Nephron (organoid): ENCODE measurements at regions not wholly inside any gene's neighbourhood (a gene's known extent, or its start where the extent isn't known, plus 50 kb on each side); places are given as distances from the start of the nearest gene placed in this dataset.

Experiments used
- H3K27ac Mint-ChIP-seq, 3 experiments: 2 replicates each; pipeline ENCODE4 v1.8.0; 2020; ENCODE audit warnings: mixed read lengths in 3 of 3, mild to moderate bottlenecking in 2 of 3, moderate library complexity in 1 of 3
- H3K27me3 Mint-ChIP-seq: 2 replicates; pipeline ENCODE4 v1.8.0; 2021; ENCODE audit warnings: low read depth, mild to moderate bottlenecking, moderate library complexity, mixed read lengths
- H3K36me3 Mint-ChIP-seq: 2 replicates; pipeline ENCODE4 v1.8.0; 2020; ENCODE audit warnings: low read depth, mixed read lengths
- H3K4me1 Mint-ChIP-seq: 2 replicates; pipeline ENCODE4 v1.8.0; 2020; ENCODE audit warnings: mixed read lengths
- H3K4me3 Mint-ChIP-seq, 3 experiments: 2 replicates each; pipeline ENCODE4 v1.8.0; 2020; ENCODE audit warnings: mild to moderate bottlenecking in 3 of 3, mixed read lengths in 3 of 3, moderate library complexity in 2 of 3
- H3K9me3 Mint-ChIP-seq: 2 replicates; pipeline ENCODE4 v1.8.0; 2020; ENCODE audit warnings: mixed read lengths
- TF ChIP-seq, protein P1 (sequence below), 3 experiments: fragments of 200-600 bp; sonication (generic); IDR thresholded peaks; one replicate each; pipeline ENCODE4 v1.5.0; 2021; ENCODE audit warnings: antibody characterized with exemption in 3 of 3; ENCODE audit not compliant: unreplicated experiment in 3 of 3

DNA sequence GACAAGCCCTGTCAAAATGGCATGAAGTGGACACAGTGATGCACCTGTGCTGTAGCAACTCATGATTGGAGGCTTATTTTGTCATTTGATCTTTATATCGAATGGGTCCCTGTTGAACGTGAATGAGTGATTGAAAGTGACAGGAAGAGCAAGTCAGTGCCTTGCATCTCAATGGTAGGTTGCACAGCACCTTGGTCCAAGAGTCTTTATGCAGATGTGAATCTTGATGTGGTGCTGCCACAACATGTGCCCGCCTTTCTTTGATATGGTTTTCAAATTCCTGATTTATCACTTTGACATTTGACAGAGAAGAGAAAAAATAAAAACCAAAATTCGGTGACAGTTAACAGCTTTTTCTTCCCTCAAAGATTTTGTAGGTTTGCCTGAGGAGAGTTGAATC is 1182.4 kb downstream of the DNAJB9 start:
- H3K27me3 Mint-ChIP-seq: no peaks in the 10 kb centered on the region
- no peak overlapping the region for H3K27ac Mint-ChIP-seq
- no peak overlapping the region for H3K4me3 Mint-ChIP-seq
- no peaks in the 10 kb centered on the region for H3K36me3 Mint-ChIP-seq
- no peaks in the 10 kb centered on the region for H3K9me3 Mint-ChIP-seq
- no peaks in the 10 kb centered on the region for H3K4me1 Mint-ChIP-seq
- TF ChIP-seq, protein P1, sequence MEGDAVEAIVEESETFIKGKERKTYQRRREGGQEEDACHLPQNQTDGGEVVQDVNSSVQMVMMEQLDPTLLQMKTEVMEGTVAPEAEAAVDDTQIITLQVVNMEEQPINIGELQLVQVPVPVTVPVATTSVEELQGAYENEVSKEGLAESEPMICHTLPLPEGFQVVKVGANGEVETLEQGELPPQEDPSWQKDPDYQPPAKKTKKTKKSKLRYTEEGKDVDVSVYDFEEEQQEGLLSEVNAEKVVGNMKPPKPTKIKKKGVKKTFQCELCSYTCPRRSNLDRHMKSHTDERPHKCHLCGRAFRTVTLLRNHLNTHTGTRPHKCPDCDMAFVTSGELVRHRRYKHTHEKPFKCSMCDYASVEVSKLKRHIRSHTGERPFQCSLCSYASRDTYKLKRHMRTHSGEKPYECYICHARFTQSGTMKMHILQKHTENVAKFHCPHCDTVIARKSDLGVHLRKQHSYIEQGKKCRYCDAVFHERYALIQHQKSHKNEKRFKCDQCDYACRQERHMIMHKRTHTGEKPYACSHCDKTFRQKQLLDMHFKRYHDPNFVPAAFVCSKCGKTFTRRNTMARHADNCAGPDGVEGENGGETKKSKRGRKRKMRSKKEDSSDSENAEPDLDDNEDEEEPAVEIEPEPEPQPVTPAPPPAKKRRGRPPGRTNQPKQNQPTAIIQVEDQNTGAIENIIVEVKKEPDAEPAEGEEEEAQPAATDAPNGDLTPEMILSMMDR (IDR thresholded peaks at IDR 0.05; ENCODE audit: unreplicated experiment in 3 of 3): no peak

DNA sequence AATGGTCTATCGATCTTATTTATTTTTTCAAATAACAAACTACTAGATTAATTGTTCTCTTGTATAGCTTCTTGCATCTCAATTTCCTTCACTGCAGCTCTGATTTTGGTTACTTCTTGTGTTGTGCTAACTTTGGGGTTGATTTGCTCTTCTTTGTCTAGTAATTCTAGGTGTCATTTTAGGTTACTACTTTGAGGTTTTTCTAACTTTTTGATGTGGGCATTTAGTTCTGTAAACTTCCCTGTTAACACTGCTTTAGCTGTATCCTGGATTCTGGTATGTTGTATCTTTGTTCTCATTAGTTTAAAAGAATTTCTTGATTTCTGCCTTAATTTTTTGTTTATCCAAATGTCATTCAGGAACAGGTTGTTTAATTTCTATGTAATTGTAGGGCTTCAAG is 1188.0 kb downstream of the DNAJB9 start:
- peaks cover 8% of the 10 kb centered on the region for H3K9me3 Mint-ChIP-seq
- TF ChIP-seq, protein P1 (IDR thresholded peaks at IDR 0.05; ENCODE audit: unreplicated experiment in 3 of 3): no peak
- no peak overlapping the region for H3K4me3 Mint-ChIP-seq
- no peaks in the 10 kb centered on the region for H3K4me1 Mint-ChIP-seq
- no peaks in the 10 kb centered on the region for H3K36me3 Mint-ChIP-seq
- no peaks in the 10 kb centered on the region for H3K27me3 Mint-ChIP-seq
- H3K27ac Mint-ChIP-seq: no peak overlapping the region

DNA sequence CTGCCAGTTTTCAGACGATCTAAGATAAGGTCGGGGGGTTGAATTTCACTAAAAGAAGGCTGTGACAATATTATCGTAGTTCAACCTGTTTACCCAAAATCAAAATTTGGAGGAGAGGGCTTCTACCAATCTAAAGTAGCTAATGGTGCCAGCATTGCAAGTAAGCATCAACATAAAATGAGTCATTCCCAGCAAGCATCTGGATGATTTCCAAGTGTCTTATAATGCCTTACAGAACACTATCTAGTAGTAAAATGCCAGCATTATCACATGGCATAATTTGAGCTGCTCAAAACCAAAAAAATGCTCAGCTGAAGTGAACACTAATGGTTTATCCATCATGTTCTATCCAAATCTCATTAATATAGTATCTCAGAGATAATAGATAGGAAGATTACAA is 1193.9 kb downstream of the DNAJB9 start:
- H3K27me3 Mint-ChIP-seq: no peaks in the 10 kb centered on the region
- H3K27ac Mint-ChIP-seq: no peak overlapping the region
- no peaks in the 10 kb centered on the region for H3K4me1 Mint-ChIP-seq
- no peaks in the 10 kb centered on the region for H3K36me3 Mint-ChIP-seq
- peaks cover 5% of the 10 kb centered on the region for H3K9me3 Mint-ChIP-seq
- TF ChIP-seq, protein P1 (IDR thresholded peaks at IDR 0.05; ENCODE audit: unreplicated experiment in 3 of 3): no peak
- H3K4me3 Mint-ChIP-seq: no peak overlapping the region

DNA sequence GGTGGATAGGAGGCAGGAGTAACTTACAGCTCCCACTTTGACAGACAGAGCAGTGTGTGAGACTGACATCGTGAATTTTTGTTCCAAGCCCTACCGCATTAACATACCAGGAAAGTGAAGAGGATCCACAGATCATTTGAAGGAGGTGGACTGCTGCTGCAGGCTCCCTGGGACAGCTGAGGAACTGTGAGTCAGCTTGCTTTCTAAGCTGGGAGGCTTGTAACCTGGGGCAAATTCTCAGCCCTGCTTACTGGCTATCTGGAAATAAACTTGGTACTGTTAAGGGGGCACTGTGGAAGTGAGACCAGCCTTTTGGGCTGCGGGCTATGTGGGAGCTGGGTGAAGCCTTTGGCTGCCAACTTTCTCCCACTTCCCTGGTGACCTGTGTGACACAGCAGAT is 1202.5 kb downstream of the DNAJB9 start:
- no peaks in the 10 kb centered on the region for H3K4me1 Mint-ChIP-seq
- H3K36me3 Mint-ChIP-seq: no peaks in the 10 kb centered on the region
- H3K4me3 Mint-ChIP-seq: no peak overlapping the region
- peaks cover 2% of the 10 kb centered on the region for H3K9me3 Mint-ChIP-seq
- no peak overlapping the region for H3K27ac Mint-ChIP-seq
- H3K27me3 Mint-ChIP-seq: no peaks in the 10 kb centered on the region
- TF ChIP-seq, protein P1 (IDR thresholded peaks at IDR 0.05; ENCODE audit: unreplicated experiment in 3 of 3): no peak

DNA sequence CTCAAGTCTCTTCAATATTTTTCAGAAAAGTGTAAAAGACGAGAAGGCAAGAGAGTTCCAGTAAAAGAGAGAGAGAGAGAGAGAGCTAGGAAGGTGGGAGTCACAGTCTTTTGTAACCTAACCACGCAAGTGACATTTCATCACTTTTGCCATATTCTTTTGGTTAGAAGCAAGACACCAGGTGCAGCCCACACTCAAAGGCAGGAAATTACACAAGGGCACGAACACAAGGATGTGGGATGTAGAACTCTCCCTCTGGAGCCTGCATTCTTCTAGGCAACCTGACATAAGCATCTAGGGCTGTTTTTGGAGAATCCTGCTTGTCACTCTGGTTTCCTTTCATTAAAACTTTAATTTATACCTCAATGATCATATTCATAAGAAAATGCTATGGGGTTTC is 1213.1 kb downstream of the DNAJB9 start:
- no peak overlapping the region for H3K27ac Mint-ChIP-seq
- no peaks in the 10 kb centered on the region for H3K27me3 Mint-ChIP-seq
- no peaks in the 10 kb centered on the region for H3K4me1 Mint-ChIP-seq
- H3K9me3 Mint-ChIP-seq: peaks cover 2% of the 10 kb centered on the region
- TF ChIP-seq, protein P1 (IDR thresholded peaks at IDR 0.05; ENCODE audit: unreplicated experiment in 3 of 3): no peak
- no peaks in the 10 kb centered on the region for H3K36me3 Mint-ChIP-seq
- H3K4me3 Mint-ChIP-seq: no peak overlapping the region

DNA sequence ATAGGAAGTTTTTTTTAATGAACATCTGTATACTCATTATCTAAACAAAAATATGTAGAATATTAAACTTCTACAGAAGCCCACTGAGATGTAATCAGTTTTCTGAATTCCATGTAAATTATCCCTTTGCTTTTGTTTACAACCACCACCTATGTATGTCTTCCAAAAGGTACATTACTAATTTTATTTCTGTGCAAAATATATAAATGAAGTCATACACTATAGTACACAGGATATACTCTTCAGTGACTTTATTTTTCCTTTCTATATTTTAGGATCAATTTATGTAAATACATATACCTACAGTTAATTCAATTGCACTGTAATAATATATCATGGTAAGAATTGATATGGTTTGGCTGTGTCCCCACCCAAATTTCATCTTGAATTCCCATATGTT is 1236.9 kb downstream of the DNAJB9 start:
- H3K27me3 Mint-ChIP-seq: no peaks in the 10 kb centered on the region
- no peak overlapping the region for H3K4me3 Mint-ChIP-seq
- no peak overlapping the region for H3K27ac Mint-ChIP-seq
- peaks cover 15% of the 10 kb centered on the region for H3K9me3 Mint-ChIP-seq
- TF ChIP-seq, protein P1 (IDR thresholded peaks at IDR 0.05; ENCODE audit: unreplicated experiment in 3 of 3): no peak
- H3K36me3 Mint-ChIP-seq: no peaks in the 10 kb centered on the region
- H3K4me1 Mint-ChIP-seq: no peaks in the 10 kb centered on the region
